ENCODE measurements at regions not wholly inside any gene's neighbourhood (a gene's known extent, or its start where the extent isn't known, plus 50 kb on each side); places are given as distances from the start of the nearest gene placed in this dataset.
"Not testable (repeated sequence)": the region's sequence is repeated elsewhere in the genome, so short reads cannot be mapped to it uniquely, and the experiment has no call there.

DNA sequence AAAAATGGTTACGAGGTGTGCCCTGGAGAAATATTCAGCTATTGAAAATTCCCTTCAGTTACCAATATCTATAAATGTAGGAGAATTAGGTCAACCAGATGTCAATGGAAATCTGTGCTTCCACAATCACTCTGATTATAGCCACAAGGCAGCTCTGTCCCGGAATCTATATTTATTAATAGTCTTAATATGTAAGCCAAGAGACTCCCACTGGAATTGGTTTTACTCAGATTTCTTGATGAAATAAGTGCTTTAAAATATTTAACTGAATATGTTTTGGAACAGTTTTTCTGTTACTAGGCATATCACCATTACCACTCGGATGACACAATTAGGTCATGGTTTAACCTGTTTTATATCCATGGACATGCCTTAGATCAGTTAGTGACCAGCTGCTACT is 169.6 kb downstream of the POM121L12 start:
- H3K27me3 ChIP-seq (ENCODE audit: insufficient read depth, low read length, poor library complexity, severe bottlenecking), result no peaks in the 10 kb centered on the region
- no peak overlapping the region for H3K27ac ChIP-seq (ENCODE audit: low read depth, low read length)
- ChIA-PET CTCF (no interaction called here), POLR2A (no interaction called here)
- H3K27me3 Mint-ChIP-seq, result no peaks in the 10 kb centered on the region
- H3K4me1 ChIP-seq (ENCODE audit: insufficient read depth, low read length), result no peaks in the 10 kb centered on the region
- H3K4me1 Mint-ChIP-seq, result no peaks in the 10 kb centered on the region
- H3K9me3 ChIP-seq (ENCODE audit: low read length), result no peaks in the 10 kb centered on the region
- no peak overlapping the region for H3K4me3 Mint-ChIP-seq
- H3K36me3 ChIP-seq (ENCODE audit: insufficient read depth, low read length), result no peaks in the 10 kb centered on the region
- no peak for DNase-seq
- no peak overlapping the region for H3K27ac Mint-ChIP-seq
- no peaks in the 10 kb centered on the region for H3K36me3 Mint-ChIP-seq
- H3K9me3 Mint-ChIP-seq, result peaks cover 14 to 44% (median 16%) of the 10 kb centered on the region in 5 donors
- H3K4me3 ChIP-seq (ENCODE audit: low read length), result no peak overlapping the region

DNA sequence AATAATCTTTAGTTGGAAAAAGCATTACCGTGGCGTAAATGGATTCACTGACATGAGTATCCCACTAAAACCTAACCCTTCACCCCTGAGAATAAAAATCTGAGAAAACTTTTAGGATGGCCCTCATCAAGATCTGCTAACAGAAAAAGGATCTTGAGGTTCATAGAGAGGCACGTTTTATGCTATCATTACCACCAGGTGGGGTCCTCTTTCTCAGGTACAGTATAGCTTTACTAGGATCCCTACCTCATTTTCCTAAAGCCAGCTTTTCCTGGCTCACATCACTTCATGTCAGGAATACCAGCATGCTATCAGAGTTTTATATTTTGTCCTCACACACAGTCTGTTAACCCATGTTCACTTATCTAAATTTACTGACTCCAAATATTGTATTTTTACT is 173.7 kb downstream of the POM121L12 start:
- CTCF ChIA-PET, result no interaction called here
- H3K4me3 Mint-ChIP-seq, result no peak overlapping the region
- Histone ChIP-seq H3K27ac (ENCODE audit: low read depth, low read length) (no peak overlapping the region), H3K36me3 (ENCODE audit: insufficient read depth, low read length) (no peaks in the 10 kb centered on the region), H3K27me3 (ENCODE audit: insufficient read depth, low read length, poor library complexity, severe bottlenecking) (no peaks in the 10 kb centered on the region), H3K9me3 (ENCODE audit: low read length) (peaks cover 9% of the 10 kb centered on the region), H3K4me3 (ENCODE audit: low read length) (no peak overlapping the region), H3K4me1 (ENCODE audit: insufficient read depth, low read length) (no peaks in the 10 kb centered on the region)
- DNase-seq, result no peak
- no peak overlapping the region for H3K27ac Mint-ChIP-seq
- H3K36me3 Mint-ChIP-seq, result no peaks in the 10 kb centered on the region
- no peaks in the 10 kb centered on the region for H3K27me3 Mint-ChIP-seq
- no peaks in the 10 kb centered on the region for H3K4me1 Mint-ChIP-seq
- POLR2A ChIA-PET, result no interaction called here
- peaks cover 22 to 46% (median 35%) of the 10 kb centered on the region in 5 donors for H3K9me3 Mint-ChIP-seq

DNA sequence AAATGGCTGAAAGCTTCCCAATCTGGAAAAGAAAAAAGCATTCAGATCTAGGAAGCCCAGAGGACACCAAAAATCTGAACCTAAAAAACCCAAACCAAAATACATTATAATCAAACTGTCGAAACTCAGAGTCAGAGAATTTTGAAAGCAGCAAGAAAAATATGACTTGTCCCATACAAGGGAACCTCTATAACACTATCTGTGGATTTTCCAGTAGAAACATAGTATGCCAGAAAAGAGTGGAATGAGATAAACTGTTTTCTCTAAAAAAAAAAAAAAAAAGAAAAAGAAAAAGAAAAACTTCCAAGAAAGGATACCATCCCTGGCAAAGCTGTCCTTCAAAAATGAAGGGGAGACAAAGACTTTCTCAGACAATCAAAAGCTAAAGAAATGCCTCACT is 179.0 kb downstream of the POM121L12 start:
- H3K36me3 Mint-ChIP-seq, result no peaks in the 10 kb centered on the region
- H3K27me3 Mint-ChIP-seq, result no peaks in the 10 kb centered on the region
- H3K9me3 ChIP-seq (ENCODE audit: low read length), result peaks cover 10% of the 10 kb centered on the region
- no peaks in the 10 kb centered on the region for H3K36me3 ChIP-seq (ENCODE audit: insufficient read depth, low read length)
- H3K27ac Mint-ChIP-seq, result no peak overlapping the region
- H3K9me3 Mint-ChIP-seq, result peaks cover 29 to 55% (median 41%) of the 10 kb centered on the region in 5 donors
- POLR2A ChIA-PET, result no interaction called here
- DNase-seq, result no peak
- H3K27ac ChIP-seq (ENCODE audit: low read depth, low read length), result no peak overlapping the region
- H3K4me1 ChIP-seq (ENCODE audit: insufficient read depth, low read length), result no peaks in the 10 kb centered on the region
- no peaks in the 10 kb centered on the region for H3K4me1 Mint-ChIP-seq
- H3K4me3 Mint-ChIP-seq, result no peak overlapping the region
- no peaks in the 10 kb centered on the region for H3K27me3 ChIP-seq (ENCODE audit: insufficient read depth, low read length, poor library complexity, severe bottlenecking)
- no peak overlapping the region for H3K4me3 ChIP-seq (ENCODE audit: low read length)
- CTCF ChIA-PET, result no interaction called here

DNA sequence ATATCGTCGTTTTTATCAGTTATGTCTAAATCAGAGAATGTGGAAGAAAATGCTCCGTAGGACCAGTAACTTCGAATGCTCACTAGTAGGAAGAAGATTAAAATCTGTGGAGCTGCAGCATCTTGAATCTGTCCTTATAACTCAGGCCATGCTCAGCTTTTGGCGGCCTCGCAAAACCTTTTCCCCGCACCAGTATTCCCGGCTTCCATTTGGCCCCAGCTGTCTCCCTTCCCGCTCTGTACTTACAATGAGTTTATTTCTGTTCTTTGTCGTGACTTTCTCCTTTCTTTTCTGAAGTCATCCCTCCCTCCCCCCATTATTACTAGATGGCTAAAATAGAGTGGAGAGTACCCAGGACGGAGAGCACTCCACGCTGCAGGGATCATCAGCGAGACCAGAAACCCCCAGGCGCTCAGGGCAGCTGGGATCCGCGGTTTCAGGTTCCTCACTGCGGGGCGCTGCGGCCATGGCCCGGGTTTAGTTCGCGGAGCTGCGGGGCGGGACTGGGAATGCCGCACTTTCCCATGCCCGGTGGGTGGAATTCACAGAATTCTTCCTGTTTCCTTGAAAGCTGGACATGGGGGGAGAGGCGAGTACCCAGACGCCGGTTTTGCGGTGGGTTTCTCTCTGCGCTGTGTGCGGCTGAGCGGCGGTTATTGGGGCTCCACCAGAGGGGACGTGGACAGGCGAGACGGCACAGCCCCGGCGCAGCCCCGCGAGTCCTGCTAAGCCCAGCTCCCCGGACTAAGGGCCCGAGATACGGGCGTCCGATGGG is 183.5 kb downstream of the POM121L12 start:
- Mint-ChIP-seq H3K4me1 (no peaks in the 10 kb centered on the region), H3K4me3 (no peak overlapping the region), H3K27ac (no peak overlapping the region), H3K27me3 (no peaks in the 10 kb centered on the region), H3K9me3 (peaks cover 16 to 46% (median 27%) of the 10 kb centered on the region in 5 donors), H3K36me3 (no peaks in the 10 kb centered on the region)
- Histone ChIP-seq H3K27me3 (ENCODE audit: insufficient read depth, low read length, poor library complexity, severe bottlenecking) (no peaks in the 10 kb centered on the region), H3K4me1 (ENCODE audit: insufficient read depth, low read length) (no peaks in the 10 kb centered on the region), H3K9me3 (ENCODE audit: low read length) (peaks cover 4% of the 10 kb centered on the region), H3K4me3 (ENCODE audit: low read length) (no peak overlapping the region), H3K27ac (ENCODE audit: low read depth, low read length) (no peak overlapping the region), H3K36me3 (ENCODE audit: insufficient read depth, low read length) (no peaks in the 10 kb centered on the region)
- ChIA-PET POLR2A (no interaction called here), CTCF (no interaction called here)
- no peak for DNase-seq

DNA sequence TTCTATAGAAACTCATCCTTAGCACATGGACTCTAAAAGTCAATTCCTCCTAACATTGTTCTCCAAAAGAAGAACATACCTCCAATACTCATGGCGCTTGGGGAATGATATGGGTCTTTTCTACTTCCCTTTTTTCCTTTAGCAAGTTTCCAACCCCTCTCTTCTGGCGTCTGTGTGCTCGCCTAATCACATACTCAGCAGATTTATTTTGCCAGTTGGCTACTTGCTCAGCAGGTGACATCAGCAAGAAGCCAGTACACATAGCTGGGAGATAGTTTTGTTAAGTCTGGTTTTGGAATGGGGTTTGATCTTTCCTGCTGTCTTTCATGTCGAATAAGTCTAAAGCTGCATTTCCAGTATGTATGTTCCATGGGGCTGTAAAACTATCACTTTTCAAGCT is 193.8 kb downstream of the POM121L12 start:
- Mint-ChIP-seq H3K4me1 (no peaks in the 10 kb centered on the region), H3K27ac (no peak overlapping the region), H3K27me3 (no peaks in the 10 kb centered on the region), H3K9me3 (peaks cover 5 to 19% (median 8%) of the 10 kb centered on the region in 5 donors), H3K4me3 (no peak overlapping the region), H3K36me3 (no peaks in the 10 kb centered on the region)
- Histone ChIP-seq H3K9me3 (ENCODE audit: low read length) (peaks cover 4% of the 10 kb centered on the region), H3K27me3 (ENCODE audit: insufficient read depth, low read length, poor library complexity, severe bottlenecking) (no peaks in the 10 kb centered on the region), H3K4me3 (ENCODE audit: low read length) (no peak overlapping the region), H3K4me1 (ENCODE audit: insufficient read depth, low read length) (no peaks in the 10 kb centered on the region), H3K27ac (ENCODE audit: low read depth, low read length) (no peak overlapping the region), H3K36me3 (ENCODE audit: insufficient read depth, low read length) (no peaks in the 10 kb centered on the region)
- DNase-seq, result no peak
- POLR2A ChIA-PET, result no interaction called here
- CTCF ChIA-PET, result no interaction called here

DNA sequence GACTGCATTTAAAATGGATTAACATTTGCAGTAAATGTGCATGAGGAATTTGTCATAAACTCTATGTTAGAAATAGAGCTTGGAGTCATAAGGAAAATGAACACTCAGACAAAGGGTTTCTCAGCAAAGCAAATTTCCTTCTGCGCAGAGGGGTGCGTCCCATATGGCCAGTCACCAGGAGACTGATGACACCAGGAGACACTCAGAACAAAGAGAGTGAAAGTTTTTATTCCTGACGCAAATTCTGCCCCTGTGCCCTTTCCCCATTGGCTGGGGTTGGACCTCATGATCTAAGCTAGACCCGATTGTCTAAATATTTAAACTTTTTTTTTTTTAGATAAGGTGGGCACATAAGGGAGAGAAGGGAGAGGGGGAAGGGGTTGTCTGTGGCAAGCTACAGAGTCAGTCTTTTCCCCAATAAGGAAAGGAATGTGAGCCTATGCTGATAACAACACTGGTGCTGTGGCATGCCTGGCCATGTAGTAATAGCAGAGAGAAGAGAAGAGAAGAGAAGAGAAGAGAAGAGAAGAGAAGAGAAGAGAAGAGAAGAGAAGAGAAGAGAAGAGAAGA is 202.0 kb downstream of the POM121L12 start:
- no peak overlapping the region for H3K4me3 ChIP-seq (ENCODE audit: low read length)
- Mint-ChIP-seq H3K27me3 (no peaks in the 10 kb centered on the region), H3K4me3 (no peak overlapping the region), H3K9me3 (peaks cover 4 to 27% (median 15%) of the 10 kb centered on the region in 5 donors), H3K4me1 (no peaks in the 10 kb centered on the region), H3K27ac (no peak overlapping the region), H3K36me3 (no peaks in the 10 kb centered on the region)
- H3K27ac ChIP-seq (ENCODE audit: low read depth, low read length), result no peak overlapping the region
- H3K27me3 ChIP-seq (ENCODE audit: insufficient read depth, low read length, poor library complexity, severe bottlenecking), result no peaks in the 10 kb centered on the region
- ChIA-PET POLR2A (no interaction called here), CTCF (no interaction called here)
- H3K36me3 ChIP-seq (ENCODE audit: insufficient read depth, low read length), result no peaks in the 10 kb centered on the region
- no peaks in the 10 kb centered on the region for H3K4me1 ChIP-seq (ENCODE audit: insufficient read depth, low read length)
- H3K9me3 ChIP-seq (ENCODE audit: low read length), result no peaks in the 10 kb centered on the region
- no peak for DNase-seq

DNA sequence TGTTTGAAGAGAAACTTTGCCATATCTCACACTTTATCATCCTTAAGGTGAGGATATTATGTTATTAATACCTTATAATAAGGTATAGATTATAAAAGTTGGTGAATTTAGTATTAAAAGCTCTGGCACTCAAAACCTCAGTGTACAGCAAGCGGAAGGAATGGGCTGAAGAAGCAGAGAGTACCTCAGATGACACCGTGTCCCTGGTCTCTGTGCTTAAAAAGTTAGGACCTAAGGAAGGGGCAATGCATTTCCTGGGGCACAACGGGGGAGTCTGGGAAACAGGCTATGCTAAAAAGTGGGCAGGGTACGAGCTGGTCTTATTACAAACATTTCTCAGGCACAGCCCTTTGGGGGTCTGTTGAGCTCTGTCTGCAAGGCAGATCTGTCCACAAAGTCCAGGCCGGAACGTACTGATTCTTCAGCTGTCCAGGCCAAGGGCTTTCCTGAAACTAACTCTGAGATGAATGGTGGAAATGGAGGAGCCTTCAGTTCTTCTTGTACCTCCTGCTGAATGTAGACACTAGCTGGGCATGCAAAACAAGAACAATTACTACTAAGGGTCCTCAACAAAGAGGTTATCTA is 202.7 kb downstream of the POM121L12 start:
- H3K27me3 ChIP-seq (ENCODE audit: insufficient read depth, low read length, poor library complexity, severe bottlenecking), result no peaks in the 10 kb centered on the region
- no peak overlapping the region for H3K4me3 Mint-ChIP-seq
- ChIA-PET CTCF (no interaction called here), POLR2A (no interaction called here)
- DNase-seq, result no peak
- no peak overlapping the region for H3K27ac ChIP-seq (ENCODE audit: low read depth, low read length)
- no peaks in the 10 kb centered on the region for H3K27me3 Mint-ChIP-seq
- peaks cover 3 to 23% (median 14%) of the 10 kb centered on the region in 5 donors for H3K9me3 Mint-ChIP-seq
- H3K4me1 ChIP-seq (ENCODE audit: insufficient read depth, low read length), result no peaks in the 10 kb centered on the region
- H3K36me3 Mint-ChIP-seq, result no peaks in the 10 kb centered on the region
- no peaks in the 10 kb centered on the region for H3K4me1 Mint-ChIP-seq
- H3K4me3 ChIP-seq (ENCODE audit: low read length), result no peak overlapping the region
- H3K36me3 ChIP-seq (ENCODE audit: insufficient read depth, low read length), result no peaks in the 10 kb centered on the region
- H3K27ac Mint-ChIP-seq, result no peak overlapping the region
- no peaks in the 10 kb centered on the region for H3K9me3 ChIP-seq (ENCODE audit: low read length)

DNA sequence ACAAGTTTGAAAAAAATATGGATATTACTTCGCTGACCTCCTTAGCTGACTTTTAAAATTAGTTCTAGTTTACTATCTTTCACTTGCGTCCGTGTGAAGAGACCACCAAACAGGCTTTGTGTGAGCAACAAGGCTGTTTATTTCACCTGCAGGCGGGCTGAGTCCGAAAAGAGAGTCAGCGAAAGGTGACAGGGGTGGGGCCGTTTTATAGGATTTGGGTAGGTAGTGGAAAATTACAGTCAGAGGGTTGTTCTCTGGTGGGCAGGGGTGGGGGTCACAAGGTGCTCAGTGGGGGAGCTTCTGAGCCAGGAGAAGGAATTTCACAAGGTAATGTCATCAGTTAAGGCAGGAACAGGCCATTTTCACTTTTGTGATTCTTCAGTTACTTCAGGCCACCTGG is 203.7 kb downstream of the POM121L12 start:
- H3K27me3 ChIP-seq (ENCODE audit: insufficient read depth, low read length, poor library complexity, severe bottlenecking); H3K4me1 Mint-ChIP-seq; POLR2A ChIA-PET; H3K4me3 ChIP-seq (ENCODE audit: low read length); H3K36me3 Mint-ChIP-seq; H3K36me3 ChIP-seq (ENCODE audit: insufficient read depth, low read length); H3K4me1 ChIP-seq (ENCODE audit: insufficient read depth, low read length); H3K9me3 ChIP-seq (ENCODE audit: low read length); H3K27me3 Mint-ChIP-seq; H3K27ac ChIP-seq (ENCODE audit: low read depth, low read length); DNase-seq; CTCF ChIA-PET; H3K4me3 Mint-ChIP-seq: not testable (repeated sequence)
- Mint-ChIP-seq H3K9me3 (peaks cover 6 to 18% (median 18%) of the 10 kb centered on the region in 5 donors), H3K27ac (peak overlapping the region in 1 of 8 donors; percentile 76)
